Breast epithelium (tissue), 3 donors: ENCODE measurements at regions not wholly inside any gene's neighbourhood (a gene's known extent, or its start where the extent isn't known, plus 50 kb on each side); places are given as distances from the start of the nearest gene placed in this dataset.

Experiments used
- POLR2A ChIP-seq: fragments of 450-650 bp; IDR thresholded peaks from one replicate; pipeline ENCODE4 v1.6.1; 2016; ENCODE audit warnings: antibody characterized with exemption, mild to moderate bottlenecking, moderate library complexity
- TF ChIP-seq, protein P1 (sequence below), 3 donors: fragments of 450-650 bp; IDR thresholded peaks; one replicate each; pipeline ENCODE4 v1.5.1; 2016 to 2017; ENCODE audit warnings: antibody characterized with exemption in 3 of 3, mild to moderate bottlenecking in 3 of 3, moderate library complexity in 3 of 3

DNA sequence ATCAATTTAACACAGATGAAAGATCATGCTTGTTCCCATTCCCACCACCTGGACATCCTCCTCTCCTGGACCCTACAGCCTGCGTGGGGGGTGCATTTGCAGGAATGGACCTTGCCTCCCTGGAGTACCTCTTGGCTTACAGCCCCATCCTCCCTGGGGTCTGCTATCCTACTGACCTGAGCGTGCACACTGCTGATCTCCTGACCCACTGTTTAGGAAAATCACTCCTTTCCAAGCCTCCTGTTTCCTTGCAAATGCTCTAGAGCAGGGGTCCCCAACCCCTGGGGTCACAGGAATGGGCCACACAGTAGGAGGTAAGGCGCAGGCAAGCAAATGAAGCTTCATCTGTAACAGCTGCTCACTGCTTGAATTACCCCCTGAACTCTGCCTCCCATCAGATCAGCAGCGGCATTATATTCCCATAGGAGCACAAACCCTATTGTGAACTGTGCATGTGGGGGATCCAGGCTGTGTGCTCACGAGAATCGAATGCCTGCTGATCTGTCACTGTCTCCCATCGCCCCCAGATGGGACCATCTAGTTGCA lies 88.2 kb upstream of the SEPTIN5 start:
- no peak for TF ChIP-seq POLR2A
- TF ChIP-seq, protein P1, sequence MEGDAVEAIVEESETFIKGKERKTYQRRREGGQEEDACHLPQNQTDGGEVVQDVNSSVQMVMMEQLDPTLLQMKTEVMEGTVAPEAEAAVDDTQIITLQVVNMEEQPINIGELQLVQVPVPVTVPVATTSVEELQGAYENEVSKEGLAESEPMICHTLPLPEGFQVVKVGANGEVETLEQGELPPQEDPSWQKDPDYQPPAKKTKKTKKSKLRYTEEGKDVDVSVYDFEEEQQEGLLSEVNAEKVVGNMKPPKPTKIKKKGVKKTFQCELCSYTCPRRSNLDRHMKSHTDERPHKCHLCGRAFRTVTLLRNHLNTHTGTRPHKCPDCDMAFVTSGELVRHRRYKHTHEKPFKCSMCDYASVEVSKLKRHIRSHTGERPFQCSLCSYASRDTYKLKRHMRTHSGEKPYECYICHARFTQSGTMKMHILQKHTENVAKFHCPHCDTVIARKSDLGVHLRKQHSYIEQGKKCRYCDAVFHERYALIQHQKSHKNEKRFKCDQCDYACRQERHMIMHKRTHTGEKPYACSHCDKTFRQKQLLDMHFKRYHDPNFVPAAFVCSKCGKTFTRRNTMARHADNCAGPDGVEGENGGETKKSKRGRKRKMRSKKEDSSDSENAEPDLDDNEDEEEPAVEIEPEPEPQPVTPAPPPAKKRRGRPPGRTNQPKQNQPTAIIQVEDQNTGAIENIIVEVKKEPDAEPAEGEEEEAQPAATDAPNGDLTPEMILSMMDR (IDR thresholded peaks at IDR 0.05), result no peak
